HepG2 (cell line): ENCODE measurements at regions not wholly inside any gene's neighbourhood (a gene's known extent, or its start where the extent isn't known, plus 50 kb on each side); places are given as distances from the start of the nearest gene placed in this dataset.

ENCODE experiments used
- ATAC-seq: fragments of 200-7000 bp; cut with Tn5 transposase; 3 replicates; pipeline ENCODE4 v1.9.1; 2020; ENCODE audit warnings: mild to moderate bottlenecking, moderate library complexity
- BruUV-seq: library from RNA; stranded (reverse); fragments of 400-500 nt; replicated peaks from 2 replicates; lab custom pipeline; 2021; lab: Mats Ljungman, UMichigan
- CTCF ChIA-PET: fragments of 300-600 bp; formaldehyde crosslinking; extraction: SDS; loops from one replicate; lab custom pipeline; 2021; ENCODE audit warnings: low total read pairs, inconsistent platforms, low intra/inter-chr PET ratio; lab: Yijun Ruan, JAX
- POLR2A ChIA-PET: fragments of 350-600 bp; sonication (Branson Sonifier 250); formaldehyde crosslinking; loops from one replicate; lab custom pipeline; 2020; ENCODE audit warnings: antibody characterized with exemption, inconsistent platforms; lab: Yijun Ruan, JAX
- DNase-seq: peaks from one replicate; pipeline ENCODE4 v3.0.0-alpha.2; 2015; ENCODE audit warnings: low spot score
- FAIRE-seq: peaks from 3 replicates; lab custom pipeline; 2011; peaks lifted over from hg19 to GRCh38; lab: Jason Lieb, UNC
- H2AFZ ChIP-seq: one replicate; pipeline ENCODE4 v1.6.1; 2011; ENCODE audit warnings: low read length, inconsistent platforms
- H3K27ac ChIP-seq: fragments of 300-600 bp; 3 replicates; pipeline ENCODE4 v1.8.0; 2011; ENCODE audit warnings: mixed run types, mild to moderate bottlenecking, mixed read lengths, low read length, inconsistent platforms; ENCODE audit not compliant: insufficient read depth; ENCODE audit errors: extremely low read length
- H3K27me3 ChIP-seq, 2 experiments: fragments of 200-600 bp in 1 of 2; 2 replicates in 1 of 2; 3 replicates in 1 of 2; pipeline versions ENCODE4 v1.6.0 to v1.8.0; 2011; ENCODE audit warnings: low read length in 2 of 2, mild to moderate bottlenecking in 2 of 2, moderate library complexity in 2 of 2, inconsistent platforms in 1 of 2; ENCODE audit not compliant: insufficient read depth in 2 of 2, control insufficient read depth in 1 of 2
- H3K36me3 ChIP-seq, 2 experiments: fragments of 200-600 bp in 1 of 2; replicated peaks in 1 of 2; 2 replicates in 1 of 2; 3 replicates in 1 of 2; pipeline versions ENCODE4 v1.5.1 to v1.8.0; 2011; ENCODE audit warnings: low read length in 2 of 2, inconsistent platforms in 1 of 2; ENCODE audit not compliant: insufficient read depth in 2 of 2, control insufficient read depth in 1 of 2
- H3K4me1 ChIP-seq: 2 replicates; pipeline ENCODE4 v1.5.1; 2012; ENCODE audit warnings: low read length, inconsistent platforms; ENCODE audit not compliant: insufficient read depth
- H3K4me2 ChIP-seq: 2 replicates; pipeline ENCODE4 v1.6.0; 2011; ENCODE audit warnings: low read depth, low read length, inconsistent platforms
- H3K4me3 ChIP-seq, 3 experiments: fragments of 200-600 bp in 1 of 3; sonication (generic), shearing (Covaris generic) in 1 of 3; replicated peaks in 1 of 3; 2 replicates each; pipeline ENCODE4 v1.5.1; 2011 to 2016; ENCODE audit warnings: low read length in 3 of 3, inconsistent platforms in 2 of 3, low read depth in 2 of 3, mild to moderate bottlenecking in 2 of 3, control low read depth in 1 of 3, mixed read lengths in 1 of 3; ENCODE audit not compliant: insufficient read depth in 1 of 3
- H3K79me2 ChIP-seq: one replicate; pipeline ENCODE4 v1.6.1; 2011; ENCODE audit warnings: low read length, inconsistent platforms; ENCODE audit not compliant: insufficient read depth
- H3K9ac ChIP-seq: 2 replicates; pipeline ENCODE4 v1.6.0; 2011; ENCODE audit warnings: mild to moderate bottlenecking, low read depth, low read length, inconsistent platforms; ENCODE audit not compliant: insufficient read depth
- H3K9me3 ChIP-seq: 2 replicates; pipeline ENCODE4 v1.5.1; 2012; ENCODE audit warnings: mild to moderate bottlenecking, low read length
- H4K20me1 ChIP-seq: 2 replicates; pipeline ENCODE4 v1.6.0; 2011; ENCODE audit warnings: inconsistent platforms, mild to moderate bottlenecking, low read length, moderate library complexity; ENCODE audit not compliant: insufficient read depth
- AKNA ChIP-seq: sonication (generic); formaldehyde crosslinking; IDR thresholded peaks from 2 replicates; pipeline ENCODE4 v1.4.0; 2020; ENCODE audit warnings: missing genetic modification reagents, borderline replicate concordance
- MBD4 ChIP-seq: IDR thresholded peaks from 2 replicates; pipeline ENCODE4 v1.6.1; 2012; ENCODE audit warnings: low read length, inconsistent platforms, borderline replicate concordance
- POLR2AphosphoS2 ChIP-seq: IDR thresholded peaks from 2 replicates; pipeline ENCODE4 v1.6.1; 2011; ENCODE audit warnings: low read depth, low read length, improper control_type of control experiment
- USF2 ChIP-seq, 2 experiments: sonication (generic) in 1 of 2; formaldehyde crosslinking in 1 of 2; IDR thresholded peaks; 2 replicates each; pipeline versions ENCODE4 v1.5.1 to v1.6.1; 2011 to 2020; ENCODE audit warnings: borderline replicate concordance in 1 of 2, low read depth in 1 of 2, low read length in 1 of 2, mild to moderate bottlenecking in 1 of 2, missing genetic modification reagents in 1 of 2, moderate library complexity in 1 of 2
- ZBTB34 ChIP-seq: sonication (generic); formaldehyde crosslinking; IDR thresholded peaks from 2 replicates; pipeline ENCODE4 v1.8.0; 2022; ENCODE audit warnings: mild to moderate bottlenecking, missing genetic modification reagents
- ZNF234 ChIP-seq: sonication (generic); formaldehyde crosslinking; conservative IDR thresholded peaks from 2 replicates; pipeline ENCODE4 v1.5.1; 2020; ENCODE audit warnings: mild to moderate bottlenecking, missing genetic modification reagents
- ZNF292 ChIP-seq: sonication (generic); formaldehyde crosslinking; IDR thresholded peaks from 2 replicates; pipeline ENCODE4 v1.8.1; 2022; ENCODE audit warnings: mild to moderate bottlenecking, low read depth, missing genetic modification reagents, borderline replicate concordance
- ZNF530 ChIP-seq: sonication (generic); formaldehyde crosslinking; IDR thresholded peaks from 2 replicates; pipeline ENCODE4 v1.5.0; 2020; ENCODE audit warnings: low read depth, mild to moderate bottlenecking, missing genetic modification reagents
- WGBS: methylation state at CpG from one replicate; pipeline ENCODE4 v1.1.6; 2017; ENCODE audit warnings: low lambda C conversion rate; 5-methylcytosine and 5-hydroxymethylcytosine counted together
- in situ Hi-C: cut with HindIII; loops from 2 replicates; pipeline ENCODE4 v1.10.0; 2017; ENCODE audit warnings: low pct_unique_long_range_greater_than_20kb; ENCODE audit not compliant: extremely low pct_ligation_motif_present
- intact Hi-C: fragments of 100-400 bp; cut with micrococcal nuclease; formaldehyde crosslinking; loops from one replicate; pipeline ENCODE4 v1.10.0; 2022; ENCODE audit not compliant: unreplicated experiment

GRCh38 chr11:11039208-11039965 is 181.5 kb upstream of the ZBED5 start:
- in situ Hi-C loops: no loop called here
- 18% methylated on average over 5 of the region's 5 CpGs for WGBS
- no peak for ATAC-seq
- no peaks in the 10 kb centered on the region for H3K79me2 ChIP-seq
- no peaks in the 10 kb centered on the region for H3K4me1 ChIP-seq
- H3K9me3 ChIP-seq: no peaks in the 10 kb centered on the region
- H3K4me3 ChIP-seq: no peak overlapping the region
- POLR2A ChIA-PET: no interaction called here
- H3K27me3 ChIP-seq: peaks cover 2 to 3% of the 10 kb centered on the region in 2 experiments; a peak in 4 of 5 replicates
- H3K4me2 ChIP-seq: no peak overlapping the region
- intact Hi-C loops: no loop called here
- H3K36me3 ChIP-seq: no peaks in the 10 kb centered on the region
- no peak overlapping the region for H2AFZ ChIP-seq
- FAIRE-seq: no peak
- H3K9ac ChIP-seq: no peak overlapping the region
- CTCF ChIA-PET: no interaction called here
- no peak for TF ChIP-seq POLR2AphosphoS2
- H4K20me1 ChIP-seq: no peaks in the 10 kb centered on the region
- no peak for DNase-seq
- no peak overlapping the region for H3K27ac ChIP-seq
- no TSS peak for BruUV-seq

GRCh38 chr11:11038782-11039181 is 180.9 kb upstream of the ZBED5 start:
- WGBS: 12% methylated on average over 3 of the region's 3 CpGs
- Histone ChIP-seq H3K9me3 (no peaks in the 10 kb centered on the region), H3K27ac (no peak overlapping the region), H2AFZ (no peak overlapping the region), H4K20me1 (no peaks in the 10 kb centered on the region), H3K36me3 (no peaks in the 10 kb centered on the region), H3K4me2 (no peak overlapping the region), H3K79me2 (no peaks in the 10 kb centered on the region), H3K27me3 (peaks cover 2 to 3% of the 10 kb centered on the region in 2 experiments; a peak in 4 of 5 replicates), H3K4me1 (no peaks in the 10 kb centered on the region), H3K4me3 (no peak overlapping the region), H3K9ac (no peak overlapping the region)
- DNase-seq (no peak), FAIRE-seq (no peak), ATAC-seq (no peak)
- ChIA-PET CTCF (no interaction called here), POLR2A (no interaction called here)
- in situ Hi-C loops: no loop called here
- intact Hi-C loops: no loop called here
- no TSS peak for BruUV-seq
- TF ChIP-seq ZBTB34 (CRISPR knock-in tag) (no peak), ZNF530 (no peak), AKNA (CRISPR knock-in tag) (no peak), MBD4 (no peak), USF2 (IDR thresholded peaks at IDR 0.05; ENCODE audit: low read depth, low read length) (no peak), USF2 (CRISPR knock-in tag; IDR thresholded peaks at IDR 0.05; ENCODE audit: borderline replicate concordance) (no peak), ZNF234 (no peak), ZNF292 (CRISPR knock-in tag) (no peak)
